NCI-H1105 treated with DMSO at 0.1 percent for 48 hours (cell line): ENCODE measurements at regions not wholly inside any gene's neighbourhood (a gene's known extent, or its start where the extent isn't known, plus 50 kb on each side); places are given as distances from the start of the nearest gene placed in this dataset.

ENCODE experiments used
- DNase-seq: peaks from one replicate; lab custom pipeline; 2025; lab: John Stamatoyannopoulos, UW

- no peak for DNase-seq
Measured at GRCh38 chr9:13487498-13487897, 208.0 kb upstream of the MPDZ start.

- no peak for DNase-seq
Measured at GRCh38 chr9:13487071-13487470, 207.6 kb upstream of the MPDZ start.

- no peak for DNase-seq
Measured at GRCh38 chr9:13485068-13485596, 205.6 kb upstream of the MPDZ start.

GRCh38 chr9:13484186-13484585 lies 204.7 kb upstream of the MPDZ start:
- DNase-seq, result no peak

GRCh38 chr9:13481274-13481673 lies 201.8 kb upstream of the MPDZ start:
- no peak for DNase-seq

GRCh38 chr9:13480693-13481092 lies 201.2 kb upstream of the MPDZ start:
- DNase-seq, result no peak

GRCh38 chr9:13479096-13479495 lies 199.6 kb upstream of the MPDZ start:
- DNase-seq, result no peak

- no peak for DNase-seq
Measured at GRCh38 chr9:13478639-13479038, 199.1 kb upstream of the MPDZ start.

- DNase-seq, result no peak
Measured at GRCh38 chr9:13478160-13478559, 198.7 kb upstream of the MPDZ start.

GRCh38 chr9:13470836-13471235 lies 191.3 kb upstream of the MPDZ start:
- no peak for DNase-seq

GRCh38 chr9:13467157-13467556 lies 187.7 kb upstream of the MPDZ start:
- DNase-seq, result no peak

GRCh38 chr9:13461414-13461991 lies 182.0 kb upstream of the MPDZ start:
- DNase-seq, result no peak

- no peak for DNase-seq
Measured at GRCh38 chr9:13459071-13459470, 179.6 kb upstream of the MPDZ start.

- no peak for DNase-seq
Measured at GRCh38 chr9:13457795-13458194, 178.3 kb upstream of the MPDZ start.

- DNase-seq, result no peak
Measured at GRCh38 chr9:13450723-13451122, 171.2 kb upstream of the MPDZ start.

- DNase-seq, result no peak
Measured at GRCh38 chr9:13448482-13448881, 169.0 kb upstream of the MPDZ start.

- DNase-seq, result no peak
Measured at GRCh38 chr9:13447843-13448422, 168.4 kb upstream of the MPDZ start.

GRCh38 chr9:13446938-13447842 lies 167.7 kb upstream of the MPDZ start:
- peak; percentile 21 for DNase-seq

GRCh38 chr9:13446286-13446937 lies 166.9 kb upstream of the MPDZ start:
- DNase-seq, result no peak

- peak; percentile 31 for DNase-seq
Measured at GRCh38 chr9:13445103-13445500, 165.6 kb upstream of the MPDZ start.

GRCh38 chr9:13444245-13445102 lies 165.0 kb upstream of the MPDZ start:
- peak; percentile 70 for DNase-seq
